Heart right ventricle (tissue), 16 donors: ENCODE measurements at regions not wholly inside any gene's neighbourhood (a gene's known extent, or its start where the extent isn't known, plus 50 kb on each side); places are given as distances from the start of the nearest gene placed in this dataset.

ENCODE experiments used
- ATAC-seq, 8 donors: fragments of 200-7000 bp; cut with Tn5 transposase; one replicate each; pipeline ENCODE4 v1.9.1; 2020; ENCODE audit warnings: mild to moderate bottlenecking in 8 of 8, moderate library complexity in 8 of 8, moderate number of reproducible peaks in 1 of 8
- DNase-seq, 2 donors: peaks; one replicate each; pipeline ENCODE4 v3.0.0-alpha.2; 2020
- H3K27ac ChIP-seq, 10 donors: fragments of 200-600 bp; sonication (generic) in 2 of 10; one replicate each; pipeline versions ENCODE4 v1.5.0 to v1.8.0; 2020 to 2022; ENCODE audit warnings: mild to moderate bottlenecking in 3 of 10
- H3K27me3 ChIP-seq, 7 donors: fragments of 200-600 bp; one replicate each; pipeline ENCODE4 v1.8.0; 2021 to 2022; ENCODE audit warnings: mild to moderate bottlenecking in 2 of 7
- H3K36me3 ChIP-seq, 9 donors: fragments of 200-600 bp; sonication (generic) in 1 of 9; one replicate each; pipeline versions ENCODE4 v1.5.0 to v1.8.0; 2020 to 2022; ENCODE audit warnings: mild to moderate bottlenecking in 2 of 9
- H3K4me1 ChIP-seq, 9 donors: fragments of 200-600 bp; sonication (generic) in 1 of 9; one replicate each; pipeline versions ENCODE4 v1.5.0 to v1.8.0; 2020 to 2022; ENCODE audit warnings: mild to moderate bottlenecking in 4 of 9
- H3K4me3 ChIP-seq, 10 donors: fragments of 200-600 bp; sonication (generic) in 2 of 10; one replicate each; pipeline versions ENCODE4 v1.5.0 to v1.8.0; 2020 to 2022; ENCODE audit warnings: mild to moderate bottlenecking in 7 of 10, moderate library complexity in 2 of 10
- H3K9me3 ChIP-seq, 11 donors: fragments of 200-600 bp in 10 of 11; sonication (generic) in 2 of 11; one replicate each; pipeline versions ENCODE4 v1.5.0 to v1.8.0; 2013 to 2022; ENCODE audit warnings: mild to moderate bottlenecking in 2 of 11, control low read depth in 1 of 11, moderate library complexity in 1 of 11
- WGBS, 2 donors: extraction: QIAGEN DNeasy Blood & Tissue Kit; methylation state at CpG; one replicate each; pipeline ENCODE4 v1.1.7; 2013; ENCODE audit warnings: inconsistent platforms in 1 of 2; 5-methylcytosine and 5-hydroxymethylcytosine counted together
- intact Hi-C, 10 donors: fragments of 100-400 bp; cut with DNase I; formaldehyde crosslinking; loops; one replicate each; pipeline versions ENCODE4 v1.11.1 to v1.14.2; 2022
- TF ChIP-seq, protein P1 (sequence below), 9 donors: fragments of 200-600 bp; sonication (generic) in 2 of 9; IDR thresholded peaks; one replicate each; pipeline versions ENCODE4 v1.5.0 to v1.8.0; 2021 to 2022; ENCODE audit warnings: antibody characterized with exemption in 9 of 9, mild to moderate bottlenecking in 5 of 9, moderate library complexity in 1 of 9
- donor health status: Arrhythmogenic right ventricular cardiomyopathy.
- donor health status: ischemic (EF 13 %, LVEDD 7.1; RV severe dilation, severe dysfunction).
- donor health status: healthy with polysubstance abuse.
- donor health status: DM: no; HTN: yes; CAD: no.
- donor health status: DM: no; HTN: no; CAD: no.
- donor health status: ischemic (EF 25% LVEDD 6.9; RV normal size, moderate dysfunction).
- donor health status: ischemic (EF 25% LVEDD 5.7; RV mildly dilated, moderate dysfunction).
- donor health status: healthy.
- donor health status: DM: yes; HTN: yes; CAD: no.
- donor health status: Ischemic cardiomyopathy.
- donor health status: ischemic (EF 35%, LVEDD 5.7; RV mildly dilated, moderate dysfunction).
- donor health status: nonischemic (EF 11% LVEDD 7.7; RV severe dilation, severe dysfunction).
- donor health status: DM: yes; HTN: yes; CAD: no.
- donor health status: PGD.
- donor health status: ischemic (EF 29% LVEDD 5.4; RV normal size, mild dysfunction).
- donor health status: nonischemic (EF 23%, LVEDD 6.1; RV moderate dilation, normal function).

DNA sequence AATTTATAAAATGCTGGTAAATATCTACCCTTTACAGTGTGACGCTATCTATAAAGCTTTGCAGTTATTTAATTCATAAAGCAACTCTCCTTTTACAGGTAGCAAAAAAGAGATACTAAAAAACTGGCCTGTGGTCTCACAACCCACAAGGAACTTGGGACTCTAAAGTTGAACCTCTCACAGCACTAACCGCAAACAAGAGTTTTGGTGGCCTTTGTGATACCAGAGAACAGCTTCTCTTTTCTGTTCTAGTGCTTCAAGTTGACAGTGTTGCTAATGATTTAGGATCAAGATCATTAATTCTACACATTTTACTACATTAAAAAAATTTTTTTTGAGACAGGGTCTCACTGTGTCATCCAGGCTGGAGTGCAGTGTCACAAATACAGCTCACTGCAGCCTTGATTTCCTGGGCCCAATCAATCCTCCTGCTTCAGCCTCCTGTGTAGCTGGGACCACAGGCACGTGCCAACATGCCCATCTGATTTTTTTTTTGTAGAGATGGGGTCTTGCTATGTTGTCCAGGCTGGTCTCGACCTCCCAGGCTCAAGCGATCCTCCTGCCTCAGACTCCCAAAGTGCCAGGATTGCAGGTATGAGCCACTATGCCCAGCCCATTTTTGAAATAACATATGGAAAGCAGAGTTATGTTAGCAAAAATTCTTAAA is 56.0 kb upstream of the ST8SIA6 start:
- Histone ChIP-seq H3K4me1 (peaks cover 0 to 42% (median 4%) of the 10 kb centered on the region in 9 donors), H3K9me3 (peaks cover 0 to 4% (median 0%) of the 10 kb centered on the region in 11 donors), H3K27ac (no peak overlapping the region), H3K4me3 (no peak overlapping the region), H3K27me3 (no peaks in the 10 kb centered on the region), H3K36me3 (no peaks in the 10 kb centered on the region)
- intact Hi-C loops: no loop called here
- TF ChIP-seq, protein P1, sequence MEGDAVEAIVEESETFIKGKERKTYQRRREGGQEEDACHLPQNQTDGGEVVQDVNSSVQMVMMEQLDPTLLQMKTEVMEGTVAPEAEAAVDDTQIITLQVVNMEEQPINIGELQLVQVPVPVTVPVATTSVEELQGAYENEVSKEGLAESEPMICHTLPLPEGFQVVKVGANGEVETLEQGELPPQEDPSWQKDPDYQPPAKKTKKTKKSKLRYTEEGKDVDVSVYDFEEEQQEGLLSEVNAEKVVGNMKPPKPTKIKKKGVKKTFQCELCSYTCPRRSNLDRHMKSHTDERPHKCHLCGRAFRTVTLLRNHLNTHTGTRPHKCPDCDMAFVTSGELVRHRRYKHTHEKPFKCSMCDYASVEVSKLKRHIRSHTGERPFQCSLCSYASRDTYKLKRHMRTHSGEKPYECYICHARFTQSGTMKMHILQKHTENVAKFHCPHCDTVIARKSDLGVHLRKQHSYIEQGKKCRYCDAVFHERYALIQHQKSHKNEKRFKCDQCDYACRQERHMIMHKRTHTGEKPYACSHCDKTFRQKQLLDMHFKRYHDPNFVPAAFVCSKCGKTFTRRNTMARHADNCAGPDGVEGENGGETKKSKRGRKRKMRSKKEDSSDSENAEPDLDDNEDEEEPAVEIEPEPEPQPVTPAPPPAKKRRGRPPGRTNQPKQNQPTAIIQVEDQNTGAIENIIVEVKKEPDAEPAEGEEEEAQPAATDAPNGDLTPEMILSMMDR (IDR thresholded peaks at IDR 0.05): no peak
- DNase-seq (no peak), ATAC-seq (no peak)
- WGBS, 2 donors: 83 to 88% methylated on average over 5 of the region's 5 CpGs

DNA sequence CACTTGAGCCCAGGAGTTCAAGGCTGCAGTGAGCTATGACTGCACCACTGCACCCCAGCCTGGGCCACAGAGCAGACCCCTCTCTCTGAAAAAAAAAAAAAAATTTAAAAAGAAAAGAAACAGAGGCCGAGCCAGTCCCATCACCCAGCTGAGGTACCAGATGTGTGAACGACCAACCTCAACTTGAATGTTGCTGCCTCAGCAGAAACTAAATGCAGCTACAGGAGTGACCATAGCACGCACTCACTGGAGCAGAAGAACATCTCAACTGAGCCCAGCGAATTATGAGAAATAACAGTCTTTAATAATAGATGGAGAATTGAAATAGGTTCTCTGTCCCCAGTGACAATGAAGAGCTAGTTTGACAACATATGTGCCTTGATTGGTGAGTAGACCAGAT is 53.1 kb upstream of the ST8SIA6 start:
- no peaks in the 10 kb centered on the region for H3K36me3 ChIP-seq
- no peak overlapping the region for H3K27ac ChIP-seq
- DNase-seq (no peak), ATAC-seq (no peak)
- H3K9me3 ChIP-seq: no peaks in the 10 kb centered on the region
- TF ChIP-seq, protein P1 (IDR thresholded peaks at IDR 0.05): no peak
- peaks cover 0 to 36% (median 3%) of the 10 kb centered on the region in 9 donors for H3K4me1 ChIP-seq
- no peak overlapping the region for H3K4me3 ChIP-seq
- 93 to 95% methylated on average over 4 of the region's 4 CpGs for WGBS, 2 donors
- intact Hi-C loops: no loop called here
- no peaks in the 10 kb centered on the region for H3K27me3 ChIP-seq

DNA sequence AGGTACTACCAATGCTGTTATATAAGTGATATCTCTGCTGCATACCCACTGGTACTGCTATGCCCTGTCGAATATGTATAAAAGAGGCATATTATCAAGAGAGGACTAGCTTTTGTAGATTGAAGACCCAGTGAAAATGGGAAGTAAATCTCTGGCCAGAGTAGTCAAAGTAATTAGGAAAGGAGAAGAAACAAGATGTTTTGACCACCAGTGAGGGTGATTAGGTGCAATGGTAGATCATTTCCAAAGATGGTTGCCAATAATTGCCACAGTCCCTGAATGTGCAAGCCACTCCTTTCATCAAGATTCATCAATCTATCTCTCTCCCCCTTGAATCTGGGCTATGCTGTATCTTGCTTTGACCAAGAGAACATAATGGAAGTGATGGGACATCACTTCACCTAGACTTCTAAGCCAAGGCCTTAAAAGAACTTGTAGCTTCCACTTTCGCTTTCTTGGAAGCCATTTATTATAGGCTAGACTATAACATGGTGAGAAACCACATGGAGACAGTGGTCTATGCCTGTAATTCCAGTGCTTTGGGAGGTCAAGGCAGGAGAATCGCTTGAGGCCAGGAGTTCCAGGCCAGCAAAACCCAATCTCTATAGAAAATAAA is 52.6 kb upstream of the ST8SIA6 start:
- WGBS, 2 donors: 92 to 99% methylated on average over 3 of the region's 3 CpGs
- Histone ChIP-seq H3K36me3 (no peaks in the 10 kb centered on the region), H3K4me3 (no peak overlapping the region), H3K27me3 (no peaks in the 10 kb centered on the region), H3K27ac (peak overlapping the region in 1 of 10 donors; percentile 33), H3K4me1 (peaks cover 0 to 30% (median 0%) of the 10 kb centered on the region in 9 donors), H3K9me3 (no peaks in the 10 kb centered on the region)
- DNase-seq (no peak), ATAC-seq (no peak)
- intact Hi-C loops: no loop called here
- TF ChIP-seq, protein P1 (IDR thresholded peaks at IDR 0.05): no peak

DNA sequence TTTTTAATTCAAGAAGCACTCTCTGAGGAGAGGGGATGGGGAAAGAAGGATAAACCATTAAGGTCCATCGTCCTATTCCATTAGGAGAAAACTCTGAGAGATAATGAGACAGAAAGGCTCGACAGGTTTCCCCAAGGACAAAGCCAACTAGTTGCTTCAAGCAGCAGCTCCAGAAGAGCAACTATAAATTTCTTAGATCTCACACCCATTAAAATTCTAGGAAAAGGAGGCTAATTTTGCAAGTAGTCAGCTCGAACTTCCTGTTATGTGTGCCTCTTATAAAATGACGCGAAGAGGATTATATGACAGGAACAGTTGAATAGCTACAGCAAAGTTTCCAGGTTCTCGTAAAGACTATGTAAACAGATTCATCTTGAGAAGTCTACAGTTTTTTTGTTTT is 52.0 kb upstream of the ST8SIA6 start:
- H3K36me3 ChIP-seq: no peaks in the 10 kb centered on the region
- DNase-seq (no peak), ATAC-seq (no peak)
- no peaks in the 10 kb centered on the region for H3K27me3 ChIP-seq
- intact Hi-C loops: no loop called here
- peak overlapping the region in 1 of 10 donors; percentile 33 for H3K27ac ChIP-seq
- WGBS, 2 donors: 79 to 86% methylated on average over 6 of the region's 6 CpGs
- TF ChIP-seq, protein P1 (IDR thresholded peaks at IDR 0.05): no peak
- H3K4me1 ChIP-seq: peaks cover 0 to 25% (median 0%) of the 10 kb centered on the region in 9 donors
- no peaks in the 10 kb centered on the region for H3K9me3 ChIP-seq
- H3K4me3 ChIP-seq: no peak overlapping the region
